OCI-LY1 (cell line): ENCODE measurements at regions not wholly inside any gene's neighbourhood (a gene's known extent, or its start where the extent isn't known, plus 50 kb on each side); places are given as distances from the start of the nearest gene placed in this dataset.

Experiments
- EZH2 ChIP-seq: fragments of 200-600 bp; sonication (generic), shearing (Covaris generic); IDR thresholded peaks from 2 replicates; pipeline ENCODE4 v1.8.0; 2017; ENCODE audit warnings: borderline replicate concordance, mixed run types, mild to moderate bottlenecking, antibody characterized with exemption, low read length, moderate library complexity, mixed read lengths
- TF ChIP-seq, protein P1 (sequence below): fragments of 200-600 bp; sonication (generic), shearing (Covaris generic); IDR thresholded peaks from 2 replicates; pipeline ENCODE4 v1.5.1; 2017; ENCODE audit warnings: mild to moderate bottlenecking, antibody characterized with exemption, low read length, moderate library complexity, mixed read lengths

DNA sequence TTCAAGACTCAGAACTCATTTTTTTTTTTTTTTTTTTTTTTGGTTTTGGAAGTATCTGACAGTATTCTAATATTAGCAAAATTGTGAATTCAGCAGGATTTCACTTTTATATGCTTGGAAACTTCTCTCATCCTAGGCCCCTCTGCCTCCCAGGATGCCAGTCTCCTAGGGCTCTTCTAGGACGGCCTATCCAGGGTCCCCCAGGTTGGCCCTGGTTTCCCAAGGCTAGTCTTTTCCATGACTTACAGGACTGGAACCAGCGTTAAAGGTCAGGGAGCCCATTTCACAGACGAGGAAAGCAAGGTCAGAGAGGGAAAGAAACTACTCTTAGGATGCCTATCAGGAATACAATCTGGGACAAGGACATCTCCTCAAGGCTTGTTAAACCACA lies 412.5 kb downstream of the PTPRU start:
- TF ChIP-seq, protein P1, sequence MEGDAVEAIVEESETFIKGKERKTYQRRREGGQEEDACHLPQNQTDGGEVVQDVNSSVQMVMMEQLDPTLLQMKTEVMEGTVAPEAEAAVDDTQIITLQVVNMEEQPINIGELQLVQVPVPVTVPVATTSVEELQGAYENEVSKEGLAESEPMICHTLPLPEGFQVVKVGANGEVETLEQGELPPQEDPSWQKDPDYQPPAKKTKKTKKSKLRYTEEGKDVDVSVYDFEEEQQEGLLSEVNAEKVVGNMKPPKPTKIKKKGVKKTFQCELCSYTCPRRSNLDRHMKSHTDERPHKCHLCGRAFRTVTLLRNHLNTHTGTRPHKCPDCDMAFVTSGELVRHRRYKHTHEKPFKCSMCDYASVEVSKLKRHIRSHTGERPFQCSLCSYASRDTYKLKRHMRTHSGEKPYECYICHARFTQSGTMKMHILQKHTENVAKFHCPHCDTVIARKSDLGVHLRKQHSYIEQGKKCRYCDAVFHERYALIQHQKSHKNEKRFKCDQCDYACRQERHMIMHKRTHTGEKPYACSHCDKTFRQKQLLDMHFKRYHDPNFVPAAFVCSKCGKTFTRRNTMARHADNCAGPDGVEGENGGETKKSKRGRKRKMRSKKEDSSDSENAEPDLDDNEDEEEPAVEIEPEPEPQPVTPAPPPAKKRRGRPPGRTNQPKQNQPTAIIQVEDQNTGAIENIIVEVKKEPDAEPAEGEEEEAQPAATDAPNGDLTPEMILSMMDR, result no peak
- TF ChIP-seq EZH2, result no peak
